H9 (cell line): ENCODE measurements at regions not wholly inside any gene's neighbourhood (a gene's known extent, or its start where the extent isn't known, plus 50 kb on each side); places are given as distances from the start of the nearest gene placed in this dataset.

Experiments used
- DNase-seq: peaks from one replicate; pipeline ENCODE4 v3.0.0-alpha.2; 2017
- H2AFZ ChIP-seq: one replicate; pipeline ENCODE4 v1.6.1; 2013; ENCODE audit warnings: mild to moderate bottlenecking, low read length, control low read depth, moderate library complexity
- H2AK5ac ChIP-seq: 2 replicates; pipeline ENCODE4 v1.6.1; 2013; ENCODE audit warnings: low read length, control low read depth, mixed read lengths; ENCODE audit not compliant: insufficient read length
- H2BK120ac ChIP-seq: one replicate; pipeline ENCODE4 v1.6.1; 2013; ENCODE audit warnings: low read depth, mild to moderate bottlenecking, low read length, control low read depth, inconsistent platforms; ENCODE audit not compliant: poor library complexity, severe bottlenecking
- H2BK12ac ChIP-seq: 2 replicates; pipeline ENCODE4 v1.6.1; 2013; ENCODE audit warnings: low read length, control low read depth, mixed read lengths, low read depth; ENCODE audit not compliant: insufficient read length
- H2BK15ac ChIP-seq: 2 replicates; pipeline ENCODE4 v1.6.1; 2013; ENCODE audit warnings: low read depth, low read length, control low read depth
- H2BK20ac ChIP-seq: one replicate; pipeline ENCODE4 v1.6.1; 2013; ENCODE audit warnings: low read depth, mild to moderate bottlenecking, low read length, control low read depth, inconsistent platforms; ENCODE audit not compliant: poor library complexity, severe bottlenecking
- H2BK5ac ChIP-seq: 2 replicates; pipeline ENCODE4 v1.6.1; 2013; ENCODE audit warnings: low read length, control low read depth, mixed read lengths; ENCODE audit not compliant: insufficient read length
- H3K14ac ChIP-seq: 2 replicates; pipeline ENCODE4 v1.6.1; 2013; ENCODE audit warnings: low read length, control low read depth; ENCODE audit not compliant: insufficient read depth
- H3K18ac ChIP-seq: 2 replicates; pipeline ENCODE4 v1.6.1; 2013; ENCODE audit warnings: low read depth, mild to moderate bottlenecking, mixed read lengths, low read length, control low read depth; ENCODE audit not compliant: insufficient read length
- H3K23ac ChIP-seq: 2 replicates; pipeline ENCODE4 v1.6.1; 2013; ENCODE audit warnings: low read length, control low read depth, mixed read lengths, low read depth; ENCODE audit not compliant: insufficient read length
- H3K23me2 ChIP-seq: 2 replicates; pipeline ENCODE4 v1.6.1; 2013; ENCODE audit warnings: low read depth, mild to moderate bottlenecking, mixed read lengths, low read length, control low read depth; ENCODE audit not compliant: insufficient read length, poor library complexity, severe bottlenecking
- H3K27ac ChIP-seq: 2 replicates; pipeline ENCODE4 v1.5.1; 2013; ENCODE audit warnings: low read length, control low read depth, mixed read lengths, low read depth; ENCODE audit not compliant: insufficient read length
- H3K27me3 ChIP-seq: 2 replicates; pipeline ENCODE4 v1.6.1; 2013; ENCODE audit warnings: low read length, control low read depth, inconsistent platforms; ENCODE audit not compliant: insufficient read depth
- H3K4ac ChIP-seq: 2 replicates; pipeline ENCODE4 v1.6.1; 2013; ENCODE audit warnings: low read depth, mild to moderate bottlenecking, control low read depth, inconsistent platforms, low read length, moderate library complexity
- H3K4me1 ChIP-seq: 2 replicates; pipeline ENCODE4 v1.6.1; 2013; ENCODE audit warnings: low read length, control low read depth, inconsistent platforms; ENCODE audit not compliant: insufficient read depth
- H3K4me2 ChIP-seq: 2 replicates; pipeline ENCODE4 v1.6.1; 2013; ENCODE audit warnings: low read length, control low read depth, mixed read lengths; ENCODE audit not compliant: insufficient read length, insufficient read depth
- H3K56ac ChIP-seq: 2 replicates; pipeline ENCODE4 v1.6.1; 2013; ENCODE audit warnings: low read depth, mild to moderate bottlenecking, mixed read lengths, low read length, control low read depth; ENCODE audit not compliant: insufficient read length
- H3K79me1 ChIP-seq: 2 replicates; pipeline ENCODE4 v1.6.1; 2013; ENCODE audit warnings: low read depth, mild to moderate bottlenecking, moderate library complexity, low read length, control low read depth, inconsistent platforms; ENCODE audit not compliant: insufficient read depth, poor library complexity, severe bottlenecking
- H3K79me2 ChIP-seq: 2 replicates; pipeline ENCODE4 v1.6.1; 2013; ENCODE audit warnings: low read length, control low read depth, inconsistent platforms; ENCODE audit not compliant: insufficient read depth
- H3K9ac ChIP-seq: 2 replicates; pipeline ENCODE4 v1.6.1; 2013; ENCODE audit warnings: low read length, control low read depth, mixed read lengths; ENCODE audit not compliant: insufficient read length; ENCODE audit errors: extremely low read depth
- H3K9me3 ChIP-seq: one replicate; pipeline ENCODE4 v1.6.1; 2013; ENCODE audit warnings: low read depth, low read length, inconsistent platforms; ENCODE audit not compliant: control insufficient read depth
- H3T11ph ChIP-seq: one replicate; pipeline ENCODE4 v1.6.1; 2013; ENCODE audit warnings: mild to moderate bottlenecking, low read length, control low read depth, inconsistent platforms
- H4K20me1 ChIP-seq: one replicate; pipeline ENCODE4 v1.6.1; 2013; ENCODE audit not compliant: control insufficient read depth, insufficient read length, insufficient read depth
- H4K5ac ChIP-seq: 2 replicates; pipeline ENCODE4 v1.6.1; 2013; ENCODE audit warnings: low read depth, mild to moderate bottlenecking, mixed read lengths, low read length, control low read depth; ENCODE audit not compliant: insufficient read length
- H4K8ac ChIP-seq: replicated peaks from 2 replicates; pipeline ENCODE4 v1.6.1; 2013; ENCODE audit warnings: low read length, control low read depth, mixed read lengths, low read depth; ENCODE audit not compliant: insufficient read length
- H4K91ac ChIP-seq: 2 replicates; pipeline ENCODE4 v1.6.1; 2013; ENCODE audit warnings: low read depth, mild to moderate bottlenecking, moderate library complexity, mixed read lengths, low read length, control low read depth; ENCODE audit not compliant: insufficient read length
- H3K27ac Mint-ChIP-seq, 3 experiments: 2 replicates in 2 of 3; 3 replicates in 1 of 3; pipeline ENCODE4 v1.8.0; 2020 to 2021; ENCODE audit warnings: mixed read lengths in 3 of 3, mild to moderate bottlenecking in 1 of 3, moderate library complexity in 1 of 3
- H3K27me3 Mint-ChIP-seq: 2 replicates; pipeline ENCODE4 v1.8.0; 2021; ENCODE audit warnings: low read depth, mild to moderate bottlenecking, moderate library complexity, mixed read lengths
- H3K36me3 Mint-ChIP-seq, 3 experiments: 2 replicates in 2 of 3; 3 replicates in 1 of 3; pipeline ENCODE4 v1.8.0; 2020 to 2021; ENCODE audit warnings: low read depth in 3 of 3, mixed read lengths in 3 of 3; ENCODE audit not compliant: insufficient read depth in 1 of 3
- H3K4me1 Mint-ChIP-seq, 2 experiments: 2 replicates each; pipeline ENCODE4 v1.8.0; 2020; ENCODE audit warnings: mixed read lengths in 2 of 2
- H3K4me3 Mint-ChIP-seq, 2 experiments: 2 replicates in 1 of 2; 3 replicates in 1 of 2; pipeline ENCODE4 v1.8.0; 2020 to 2021; ENCODE audit warnings: mild to moderate bottlenecking in 2 of 2, mixed read lengths in 2 of 2, moderate library complexity in 1 of 2
- H3K9me3 Mint-ChIP-seq, 2 experiments: 2 replicates in 1 of 2; 3 replicates in 1 of 2; pipeline ENCODE4 v1.8.0; 2020; ENCODE audit warnings: mild to moderate bottlenecking in 2 of 2, mixed read lengths in 2 of 2, moderate library complexity in 1 of 2
- WGBS: extraction: QIAGEN DNeasy Blood & Tissue Kit; methylation state at CpG from one replicate; pipeline ENCODE4 v1.1.7; 2013; ENCODE audit warnings: missing lambda C conversion rate, low lambda C conversion rate, mixed read lengths; ENCODE audit not compliant: insufficient read length; ENCODE audit errors: extremely low coverage; 5-methylcytosine and 5-hydroxymethylcytosine counted together
- TF ChIP-seq, protein P1 (sequence below): fragments of 200-600 bp; sonication (generic); conservative IDR thresholded peaks from 3 replicates; pipeline ENCODE4 v1.8.0; 2021; ENCODE audit warnings: antibody characterized with exemption, mild to moderate bottlenecking

GRCh38 chr11:22497474-22497873 lies 128.1 kb downstream of the FANCF start:
- H3K36me3 Mint-ChIP-seq = no peaks in the 10 kb centered on the region
- H3K56ac ChIP-seq = no peak overlapping the region
- DNase-seq = no peak
- H3K14ac ChIP-seq = no peak overlapping the region
- no peak overlapping the region for H2BK12ac ChIP-seq
- no peak overlapping the region for H4K91ac ChIP-seq
- H4K8ac ChIP-seq = no peak overlapping the region
- no peaks in the 10 kb centered on the region for H3K23me2 ChIP-seq
- H2BK120ac ChIP-seq = no peak overlapping the region
- H4K5ac ChIP-seq = no peak overlapping the region
- no peak overlapping the region for H3K23ac ChIP-seq
- no peaks in the 10 kb centered on the region for H3K79me1 ChIP-seq
- no peaks in the 10 kb centered on the region for H3K4me1 Mint-ChIP-seq
- no peak overlapping the region for H3K9ac ChIP-seq
- no peak overlapping the region for H2BK20ac ChIP-seq
- no peaks in the 10 kb centered on the region for H3K9me3 ChIP-seq
- no peak overlapping the region for H3T11ph ChIP-seq
- no peak overlapping the region for H2AK5ac ChIP-seq
- no peak overlapping the region for H3K27ac Mint-ChIP-seq
- no peak overlapping the region for H2AFZ ChIP-seq
- no peak overlapping the region for H3K4me2 ChIP-seq
- TF ChIP-seq, protein P1, sequence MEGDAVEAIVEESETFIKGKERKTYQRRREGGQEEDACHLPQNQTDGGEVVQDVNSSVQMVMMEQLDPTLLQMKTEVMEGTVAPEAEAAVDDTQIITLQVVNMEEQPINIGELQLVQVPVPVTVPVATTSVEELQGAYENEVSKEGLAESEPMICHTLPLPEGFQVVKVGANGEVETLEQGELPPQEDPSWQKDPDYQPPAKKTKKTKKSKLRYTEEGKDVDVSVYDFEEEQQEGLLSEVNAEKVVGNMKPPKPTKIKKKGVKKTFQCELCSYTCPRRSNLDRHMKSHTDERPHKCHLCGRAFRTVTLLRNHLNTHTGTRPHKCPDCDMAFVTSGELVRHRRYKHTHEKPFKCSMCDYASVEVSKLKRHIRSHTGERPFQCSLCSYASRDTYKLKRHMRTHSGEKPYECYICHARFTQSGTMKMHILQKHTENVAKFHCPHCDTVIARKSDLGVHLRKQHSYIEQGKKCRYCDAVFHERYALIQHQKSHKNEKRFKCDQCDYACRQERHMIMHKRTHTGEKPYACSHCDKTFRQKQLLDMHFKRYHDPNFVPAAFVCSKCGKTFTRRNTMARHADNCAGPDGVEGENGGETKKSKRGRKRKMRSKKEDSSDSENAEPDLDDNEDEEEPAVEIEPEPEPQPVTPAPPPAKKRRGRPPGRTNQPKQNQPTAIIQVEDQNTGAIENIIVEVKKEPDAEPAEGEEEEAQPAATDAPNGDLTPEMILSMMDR = no peak
- no peak overlapping the region for H3K27ac ChIP-seq
- no peaks in the 10 kb centered on the region for H3K79me2 ChIP-seq
- H3K4me3 Mint-ChIP-seq = no peak overlapping the region
- H3K4ac ChIP-seq = no peak overlapping the region
- no CpG with 5 or more reads among the region's 3 CpGs for WGBS
- H2BK5ac ChIP-seq = no peak overlapping the region
- no peaks in the 10 kb centered on the region for H3K4me1 ChIP-seq
- no peaks in the 10 kb centered on the region for H3K27me3 ChIP-seq
- H3K9me3 Mint-ChIP-seq = no peaks in the 10 kb centered on the region
- H3K27me3 Mint-ChIP-seq = no peaks in the 10 kb centered on the region; the same call in 1 of the 2 replicates
- no peak overlapping the region for H3K18ac ChIP-seq
- H4K20me1 ChIP-seq = no peaks in the 10 kb centered on the region
- no peak overlapping the region for H2BK15ac ChIP-seq
